SU-DHL-6 (cell line): ENCODE measurements at regions not wholly inside any gene's neighbourhood (a gene's known extent, or its start where the extent isn't known, plus 50 kb on each side); places are given as distances from the start of the nearest gene placed in this dataset.

Experiments
- H2AFZ ChIP-seq: fragments of 200-600 bp; sonication (generic); 2 replicates; pipeline ENCODE4 v1.6.1; 2014; ENCODE audit warnings: low read depth, mild to moderate bottlenecking, moderate library complexity, mixed read lengths, antibody characterized with exemption, low read length; ENCODE audit not compliant: severe bottlenecking
- H3F3A ChIP-seq: fragments of 200-600 bp; shearing (Covaris generic); 2 replicates; pipeline ENCODE4 v1.6.0; 2016; ENCODE audit warnings: antibody characterized with exemption, mild to moderate bottlenecking; ENCODE audit not compliant: insufficient read depth
- H3K27ac ChIP-seq: fragments of 200-600 bp; sonication (generic); 2 replicates; pipeline ENCODE4 v1.5.1; 2016; ENCODE audit warnings: low read depth, mild to moderate bottlenecking, low read length, moderate library complexity, mixed read lengths
- H3K27me3 ChIP-seq: fragments of 200-600 bp; sonication (generic), shearing (Covaris generic); 2 replicates; pipeline ENCODE4 v1.6.0; 2014; ENCODE audit warnings: mild to moderate bottlenecking, low read length
- H3K36me3 ChIP-seq: fragments of 200-600 bp; sonication (generic); 2 replicates; pipeline ENCODE4 v1.6.1; 2014; ENCODE audit warnings: mild to moderate bottlenecking, low read length, mixed read lengths
- H3K4me2 ChIP-seq: fragments of 300-600, 200-600 bp; shearing (Covaris generic), sonication (generic); 2 replicates; pipeline ENCODE4 v1.6.0; 2014; ENCODE audit warnings: low read length, low read depth, mild to moderate bottlenecking; ENCODE audit not compliant: poor library complexity, severe bottlenecking
- H3K4me3 ChIP-seq: fragments of 200-600 bp; sonication (generic); 2 replicates; pipeline ENCODE4 v1.5.1; 2014; ENCODE audit warnings: antibody characterized with exemption, low read length, mild to moderate bottlenecking, mixed read lengths; ENCODE audit not compliant: insufficient read depth, poor library complexity, severe bottlenecking
- H3K79me2 ChIP-seq: fragments of 200-600 bp; sonication (generic); 2 replicates; pipeline ENCODE4 v1.6.1; 2014; ENCODE audit warnings: mild to moderate bottlenecking, low read length, moderate library complexity; ENCODE audit not compliant: insufficient read depth
- H3K9ac ChIP-seq: fragments of 200-600 bp; sonication (generic); 2 replicates; pipeline ENCODE4 v1.7.0; 2014; ENCODE audit warnings: mild to moderate bottlenecking, low read length
- H3K9me2 ChIP-seq: fragments of 200-600 bp; sonication (generic); replicated peaks from 2 replicates; pipeline ENCODE4 v1.6.1; 2014; ENCODE audit warnings: low read length; ENCODE audit not compliant: insufficient read depth
- H3K9me3 ChIP-seq: fragments of 200-600 bp; sonication (generic); 2 replicates; pipeline ENCODE4 v1.6.1; 2014; ENCODE audit warnings: low read length, mixed read lengths; ENCODE audit not compliant: insufficient read depth
- H4K20me1 ChIP-seq: fragments of 200-600 bp; sonication (generic); 2 replicates; pipeline ENCODE4 v1.6.1; 2014; ENCODE audit warnings: low read depth, mild to moderate bottlenecking, antibody characterized with exemption, low read length, moderate library complexity, mixed read lengths
- CTCF ChIP-seq: fragments of 200-600 bp; sonication (generic); IDR thresholded peaks from one replicate; pipeline ENCODE4 v1.5.1; 2017; ENCODE audit warnings: antibody characterized with exemption, mild to moderate bottlenecking, low read length, moderate library complexity; ENCODE audit not compliant: insufficient read depth, poor library complexity, severe bottlenecking
- EZH2phosphoT487 ChIP-seq: fragments of 200-600 bp; sonication (generic), shearing (Covaris generic); conservative IDR thresholded peaks from 2 replicates; pipeline ENCODE4 v1.6.1; 2018; ENCODE audit warnings: mild to moderate bottlenecking, antibody characterized with exemption, low read length, moderate library complexity, mixed read lengths

DNA sequence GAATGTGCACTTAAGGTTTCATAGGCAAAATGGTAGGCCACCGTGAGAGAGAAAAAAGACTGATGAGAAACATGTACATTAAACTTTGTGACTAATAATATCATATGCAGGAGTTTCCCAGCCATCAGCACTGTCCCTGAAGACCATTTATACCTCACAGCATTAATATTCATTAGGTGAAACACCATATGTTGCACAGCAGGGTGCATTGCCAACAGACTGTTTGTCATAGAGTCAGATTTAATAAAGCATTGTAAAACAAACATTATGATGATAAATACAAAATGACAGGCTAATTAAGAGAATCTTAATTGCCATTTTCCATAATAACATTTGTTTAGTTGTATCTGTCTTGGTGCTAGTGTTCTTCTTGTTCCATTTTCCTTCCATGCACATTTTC is 578.3 kb downstream of the EPHA3 start:
- H3K4me2 ChIP-seq, result no peak overlapping the region
- no peak overlapping the region for H2AFZ ChIP-seq
- no peaks in the 10 kb centered on the region for H4K20me1 ChIP-seq
- no peak overlapping the region for H3K9ac ChIP-seq
- H3K27me3 ChIP-seq, result no peaks in the 10 kb centered on the region
- H3F3A ChIP-seq, result no peaks in the 10 kb centered on the region
- H3K79me2 ChIP-seq, result no peaks in the 10 kb centered on the region
- no peaks in the 10 kb centered on the region for H3K36me3 ChIP-seq
- no peak overlapping the region for H3K4me3 ChIP-seq
- no peaks in the 10 kb centered on the region for H3K9me2 ChIP-seq
- no peak overlapping the region for H3K27ac ChIP-seq
- H3K9me3 ChIP-seq, result no peaks in the 10 kb centered on the region
- TF ChIP-seq CTCF, result no peak
- no peak for TF ChIP-seq EZH2phosphoT487

- H3K9me3 ChIP-seq, result no peaks in the 10 kb centered on the region
- no peaks in the 10 kb centered on the region for H3K36me3 ChIP-seq
- TF ChIP-seq CTCF (no peak), EZH2phosphoT487 (no peak)
- H3K27me3 ChIP-seq, result no peaks in the 10 kb centered on the region
- no peaks in the 10 kb centered on the region for H3K79me2 ChIP-seq
- no peak overlapping the region for H3K4me2 ChIP-seq
- H2AFZ ChIP-seq, result no peak overlapping the region
- H3K9ac ChIP-seq, result no peak overlapping the region
- H3K27ac ChIP-seq, result no peak overlapping the region
- no peak overlapping the region for H3K4me3 ChIP-seq
- H3F3A ChIP-seq, result no peaks in the 10 kb centered on the region
- no peaks in the 10 kb centered on the region for H4K20me1 ChIP-seq
- no peaks in the 10 kb centered on the region for H3K9me2 ChIP-seq
Measured at GRCh38 chr3:89690646-89691045, 583.2 kb downstream of the EPHA3 start.

DNA sequence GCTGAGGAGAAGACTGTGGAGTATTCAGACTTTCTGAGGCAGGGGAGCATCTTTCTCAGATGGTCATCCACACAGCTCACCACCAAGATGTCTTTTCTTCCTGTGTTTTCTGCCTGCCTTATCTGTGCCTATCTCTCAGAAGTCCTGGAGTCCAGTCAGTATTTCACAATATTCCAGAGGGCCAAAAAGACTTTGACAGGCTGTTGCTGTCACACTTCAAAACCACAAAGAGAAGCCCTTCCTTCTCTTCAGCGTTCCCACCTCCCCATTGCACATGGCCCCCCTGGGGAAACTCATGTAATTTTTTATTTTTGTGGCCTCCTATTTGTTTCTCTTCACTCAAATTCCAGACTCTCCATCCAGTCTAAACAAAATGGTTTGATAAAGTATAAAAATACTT is 585.2 kb downstream of the EPHA3 start:
- Histone ChIP-seq H3K9me3 (no peaks in the 10 kb centered on the region), H3K27ac (no peak overlapping the region), H4K20me1 (no peaks in the 10 kb centered on the region), H3K79me2 (no peaks in the 10 kb centered on the region), H3K9me2 (no peaks in the 10 kb centered on the region), H3K27me3 (no peaks in the 10 kb centered on the region), H3K4me3 (no peak overlapping the region), H3K9ac (no peak overlapping the region), H2AFZ (no peak overlapping the region), H3K4me2 (no peak overlapping the region), H3F3A (no peaks in the 10 kb centered on the region), H3K36me3 (no peaks in the 10 kb centered on the region)
- no peak for TF ChIP-seq CTCF
- TF ChIP-seq EZH2phosphoT487, result no peak
